Heart left ventricle (tissue), 13 donors: ENCODE measurements at regions not wholly inside any gene's neighbourhood (a gene's known extent, or its start where the extent isn't known, plus 50 kb on each side); places are given as distances from the start of the nearest gene placed in this dataset.

Experiments
- CTCF ChIP-seq, 12 donors: fragments of 200-600 bp; sonication (generic) in 4 of 12; IDR thresholded peaks; one replicate each; pipeline versions ENCODE4 v1.5.0 to v1.8.0; 2018 to 2022; ENCODE audit warnings: antibody characterized with exemption in 12 of 12, mild to moderate bottlenecking in 5 of 12
- POLR2A ChIP-seq, 2 donors: fragments of 450-650 bp; IDR thresholded peaks; one replicate each; pipeline ENCODE4 v1.6.1; 2017; ENCODE audit warnings: antibody characterized with exemption in 2 of 2, mild to moderate bottlenecking in 2 of 2, moderate library complexity in 2 of 2
- donor health status: ischemic (EF 13 %, LVEDD 7.1; RV severe dilation, severe dysfunction).
- donor health status: DM: no; HTN: yes; CAD: no.
- donor health status: DM: no; HTN: no; CAD: no.
- donor health status: ischemic (EF 25% LVEDD 6.9; RV normal size, moderate dysfunction).
- donor health status: ischemic (EF 25% LVEDD 5.7; RV mildly dilated, moderate dysfunction).
- donor health status: ischemic (EF 35%, LVEDD 5.7; RV mildly dilated, moderate dysfunction).
- donor health status: nonischemic (EF 11% LVEDD 7.7; RV severe dilation, severe dysfunction).
- donor health status: DM: yes; HTN: yes; CAD: no.
- donor health status: PGD.
- donor health status: ischemic (EF 29% LVEDD 5.4; RV normal size, mild dysfunction).
- donor health status: nonischemic (EF 23%, LVEDD 6.1; RV moderate dilation, normal function).

- TF ChIP-seq CTCF (IDR thresholded peaks at IDR 0.05) (no peak), POLR2A (IDR thresholded peaks at IDR 0.05) (no peak)
Observed at GRCh38 chr5:102611312-102611711, 112.5 kb upstream of the SLCO6A1 start.
